HFFc6 (cell line): ENCODE measurements at regions not wholly inside any gene's neighbourhood (a gene's known extent, or its start where the extent isn't known, plus 50 kb on each side); places are given as distances from the start of the nearest gene placed in this dataset.

Experiments
- DNase-seq: peaks from one replicate; pipeline ENCODE4 v3.0.0-alpha.2; 2018
- H3K27ac Mint-ChIP-seq: 2 replicates; pipeline ENCODE4 v1.8.0; 2020; ENCODE audit warnings: mild to moderate bottlenecking, mixed read lengths
- H3K27me3 Mint-ChIP-seq: 2 replicates; pipeline ENCODE4 v1.8.0; 2021; ENCODE audit warnings: mild to moderate bottlenecking, moderate library complexity, mixed read lengths; ENCODE audit not compliant: insufficient read depth
- H3K36me3 Mint-ChIP-seq: 2 replicates; pipeline ENCODE4 v1.8.0; 2021; ENCODE audit warnings: low read depth, mixed read lengths
- H3K4me1 Mint-ChIP-seq: 2 replicates; pipeline ENCODE4 v1.8.0; 2020; ENCODE audit warnings: low read depth, mixed read lengths
- H3K4me3 Mint-ChIP-seq: 2 replicates; pipeline ENCODE4 v1.8.0; 2020; ENCODE audit warnings: mild to moderate bottlenecking, moderate library complexity, mixed read lengths
- H3K9me3 Mint-ChIP-seq: 2 replicates; pipeline ENCODE4 v1.8.0; 2020; ENCODE audit warnings: mild to moderate bottlenecking, mixed read lengths
- TF ChIP-seq, protein P1 (sequence below): fragments of 200-600 bp; sonication (generic); IDR thresholded peaks from 2 replicates; pipeline ENCODE4 v1.5.0; 2021; ENCODE audit warnings: antibody characterized with exemption, mild to moderate bottlenecking

- Mint-ChIP-seq H3K4me3 (no peak overlapping the region), H3K36me3 (no peaks in the 10 kb centered on the region), H3K9me3 (0 out of 2 replicates have a peak, but pooled peaks cover 8% of the 10 kb centered on the region), H3K27ac (no peak overlapping the region), H3K4me1 (peaks cover 12% of the 10 kb centered on the region; the same call in 1 of the 2 replicates), H3K27me3 (no peaks in the 10 kb centered on the region; the same call in 1 of the 2 replicates)
- no peak for DNase-seq
- TF ChIP-seq, protein P1, sequence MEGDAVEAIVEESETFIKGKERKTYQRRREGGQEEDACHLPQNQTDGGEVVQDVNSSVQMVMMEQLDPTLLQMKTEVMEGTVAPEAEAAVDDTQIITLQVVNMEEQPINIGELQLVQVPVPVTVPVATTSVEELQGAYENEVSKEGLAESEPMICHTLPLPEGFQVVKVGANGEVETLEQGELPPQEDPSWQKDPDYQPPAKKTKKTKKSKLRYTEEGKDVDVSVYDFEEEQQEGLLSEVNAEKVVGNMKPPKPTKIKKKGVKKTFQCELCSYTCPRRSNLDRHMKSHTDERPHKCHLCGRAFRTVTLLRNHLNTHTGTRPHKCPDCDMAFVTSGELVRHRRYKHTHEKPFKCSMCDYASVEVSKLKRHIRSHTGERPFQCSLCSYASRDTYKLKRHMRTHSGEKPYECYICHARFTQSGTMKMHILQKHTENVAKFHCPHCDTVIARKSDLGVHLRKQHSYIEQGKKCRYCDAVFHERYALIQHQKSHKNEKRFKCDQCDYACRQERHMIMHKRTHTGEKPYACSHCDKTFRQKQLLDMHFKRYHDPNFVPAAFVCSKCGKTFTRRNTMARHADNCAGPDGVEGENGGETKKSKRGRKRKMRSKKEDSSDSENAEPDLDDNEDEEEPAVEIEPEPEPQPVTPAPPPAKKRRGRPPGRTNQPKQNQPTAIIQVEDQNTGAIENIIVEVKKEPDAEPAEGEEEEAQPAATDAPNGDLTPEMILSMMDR, result no peak
Measured at GRCh38 chr9:25913806-25914205, 235.6 kb upstream of the TUSC1 start.

- Mint-ChIP-seq H3K4me3 (no peak overlapping the region), H3K36me3 (no peaks in the 10 kb centered on the region), H3K27me3 (peaks cover 4% of the 10 kb centered on the region; the same call in 1 of the 2 replicates), H3K4me1 (no peaks in the 10 kb centered on the region), H3K27ac (no peak overlapping the region), H3K9me3 (peaks cover 8% of the 10 kb centered on the region; the same call in 1 of the 2 replicates)
- no peak for DNase-seq
- TF ChIP-seq, protein P1, result no peak
Measured at GRCh38 chr9:25904701-25905100, 226.5 kb upstream of the TUSC1 start.

DNA sequence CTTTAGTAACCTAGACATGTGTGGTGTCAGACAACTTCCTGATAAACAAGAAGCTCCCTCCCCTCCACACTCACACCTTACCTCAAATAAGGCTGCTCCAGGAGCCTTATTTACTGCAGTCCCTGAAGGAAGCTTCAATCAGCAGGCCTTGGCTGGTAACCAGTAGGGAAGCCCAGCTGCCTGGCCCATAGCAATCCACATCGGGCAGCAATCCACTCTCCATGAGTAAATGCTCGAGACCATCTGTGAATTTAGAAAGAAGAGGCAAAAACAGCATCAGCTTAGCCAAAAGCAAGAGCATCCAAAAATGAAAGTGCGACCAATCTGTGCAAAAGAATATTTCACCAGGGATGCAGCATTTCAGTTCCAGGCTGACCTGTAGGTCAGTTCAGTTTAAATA is 213.3 kb upstream of the TUSC1 start:
- Mint-ChIP-seq H3K27ac (no peak overlapping the region), H3K4me3 (no peak overlapping the region), H3K36me3 (0 out of 2 replicates have a peak, but pooled peaks cover 7% of the 10 kb centered on the region), H3K9me3 (peaks cover 31% of the 10 kb centered on the region), H3K27me3 (no peaks in the 10 kb centered on the region), H3K4me1 (no peaks in the 10 kb centered on the region)
- TF ChIP-seq, protein P1, result no peak
- no peak for DNase-seq

GRCh38 chr9:25889661-25890060 is 211.4 kb upstream of the TUSC1 start:
- H3K9me3 Mint-ChIP-seq, result peaks cover 23% of the 10 kb centered on the region
- TF ChIP-seq, protein P1, result no peak
- DNase-seq, result no peak
- H3K27me3 Mint-ChIP-seq, result no peaks in the 10 kb centered on the region
- H3K4me1 Mint-ChIP-seq, result no peaks in the 10 kb centered on the region
- 0 out of 2 replicates have a peak, but pooled peaks cover under 1% of the 10 kb centered on the region for H3K36me3 Mint-ChIP-seq
- H3K4me3 Mint-ChIP-seq, result no peak overlapping the region
- H3K27ac Mint-ChIP-seq, result no peak overlapping the region

GRCh38 chr9:25876248-25876647 is 198.0 kb upstream of the TUSC1 start:
- Mint-ChIP-seq H3K9me3 (peaks cover 14% of the 10 kb centered on the region), H3K36me3 (no peaks in the 10 kb centered on the region), H3K4me3 (no peak overlapping the region), H3K27ac (no peak overlapping the region), H3K4me1 (no peaks in the 10 kb centered on the region), H3K27me3 (no peaks in the 10 kb centered on the region)
- DNase-seq, result no peak
- TF ChIP-seq, protein P1, result no peak

DNA sequence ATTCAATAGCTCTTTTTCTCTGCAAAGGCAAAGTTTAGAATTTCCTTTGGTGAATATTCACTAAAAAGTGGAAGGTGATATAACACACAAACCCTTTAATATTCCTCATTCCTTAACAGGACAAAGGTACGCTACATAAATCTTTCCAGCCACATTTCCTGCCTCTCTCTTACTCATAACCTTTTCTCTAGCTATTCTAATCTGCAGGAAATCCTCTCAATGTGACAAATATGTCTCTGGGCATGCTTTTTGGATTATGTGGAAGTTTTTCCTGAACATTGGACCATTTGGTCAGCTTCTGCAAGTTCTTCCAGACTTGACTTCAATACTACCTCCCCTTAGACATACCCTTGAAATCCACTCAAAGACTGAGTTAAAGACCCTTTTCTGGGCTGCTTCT is 186.3 kb upstream of the TUSC1 start:
- H3K4me3 Mint-ChIP-seq, result no peak overlapping the region
- no peaks in the 10 kb centered on the region; the same call in 1 of the 2 replicates for H3K27me3 Mint-ChIP-seq
- H3K9me3 Mint-ChIP-seq, result peaks cover 20% of the 10 kb centered on the region; the same call in 1 of the 2 replicates
- H3K4me1 Mint-ChIP-seq, result no peaks in the 10 kb centered on the region; the same call in 1 of the 2 replicates
- DNase-seq, result no peak
- H3K36me3 Mint-ChIP-seq, result no peaks in the 10 kb centered on the region
- H3K27ac Mint-ChIP-seq, result no peak overlapping the region
- TF ChIP-seq, protein P1, result no peak
